HG03565 (cell line): ENCODE measurements at regions not wholly inside any gene's neighbourhood (a gene's known extent, or its start where the extent isn't known, plus 50 kb on each side); places are given as distances from the start of the nearest gene placed in this dataset.

Experiments
- ATAC-seq: cut with Tn5 transposase; IDR thresholded peaks from one replicate; pipeline ENCODE4 v1.9.1; 2021; ENCODE audit warnings: mild to moderate bottlenecking, moderate library complexity; ENCODE audit not compliant: unreplicated experiment

- no peak for ATAC-seq
Measured at GRCh38 chr10:108465871-108466641, 1301.5 kb upstream of the SORCS1 start.

GRCh38 chr10:108462005-108462404 lies 1297.5 kb upstream of the SORCS1 start:
- ATAC-seq: no peak

GRCh38 chr10:108454793-108455192 lies 1290.3 kb upstream of the SORCS1 start:
- no peak for ATAC-seq

- ATAC-seq: no peak
Measured at GRCh38 chr10:108454224-108454623, 1289.7 kb upstream of the SORCS1 start.

GRCh38 chr10:108453166-108453565 lies 1288.7 kb upstream of the SORCS1 start:
- ATAC-seq: no peak

GRCh38 chr10:108452533-108452932 lies 1288.0 kb upstream of the SORCS1 start:
- no peak for ATAC-seq

- no peak for ATAC-seq
Measured at GRCh38 chr10:108450280-108450679, 1285.8 kb upstream of the SORCS1 start.

- ATAC-seq: no peak
Measured at GRCh38 chr10:108445746-108446145, 1281.2 kb upstream of the SORCS1 start.

- ATAC-seq: peak; percentile 54
Measured at GRCh38 chr10:108443636-108444035, 1279.1 kb upstream of the SORCS1 start.

- no peak for ATAC-seq
Measured at GRCh38 chr10:108439397-108439796, 1274.9 kb upstream of the SORCS1 start.

- ATAC-seq: no peak
Measured at GRCh38 chr10:108436096-108436495, 1271.6 kb upstream of the SORCS1 start.

GRCh38 chr10:108434559-108435252 lies 1270.2 kb upstream of the SORCS1 start:
- no peak for ATAC-seq

GRCh38 chr10:108427146-108427545 lies 1262.6 kb upstream of the SORCS1 start:
- no peak for ATAC-seq

- ATAC-seq: no peak
Measured at GRCh38 chr10:108425283-108425964, 1260.9 kb upstream of the SORCS1 start.

GRCh38 chr10:108424656-108425055 lies 1260.2 kb upstream of the SORCS1 start:
- no peak for ATAC-seq

GRCh38 chr10:108422286-108422685 lies 1257.8 kb upstream of the SORCS1 start:
- ATAC-seq: no peak

- no peak for ATAC-seq
Measured at GRCh38 chr10:108421266-108421665, 1256.8 kb upstream of the SORCS1 start.

GRCh38 chr10:108413954-108414353 lies 1249.4 kb upstream of the SORCS1 start:
- no peak for ATAC-seq

GRCh38 chr10:108412323-108412722 lies 1247.8 kb upstream of the SORCS1 start:
- ATAC-seq: no peak

- ATAC-seq: no peak
Measured at GRCh38 chr10:108411894-108412293, 1247.4 kb upstream of the SORCS1 start.

GRCh38 chr10:108411206-108411605 lies 1246.7 kb upstream of the SORCS1 start:
- no peak for ATAC-seq

- no peak for ATAC-seq
Measured at GRCh38 chr10:108410236-108410635, 1245.7 kb upstream of the SORCS1 start.
